PC-9 (cell line): ENCODE measurements at regions not wholly inside any gene's neighbourhood (a gene's known extent, or its start where the extent isn't known, plus 50 kb on each side); places are given as distances from the start of the nearest gene placed in this dataset.
"Not testable (repeated sequence)": the region's sequence is repeated elsewhere in the genome, so short reads cannot be mapped to it uniquely, and the experiment has no call there.

Source experiments
- CTCF ChIP-seq: fragments of 200-600 bp; sonication (generic); conservative IDR thresholded peaks from 2 replicates; pipeline ENCODE4 v1.6.1; 2017; ENCODE audit warnings: mixed run types, antibody characterized with exemption, mild to moderate bottlenecking, moderate library complexity
- EZH2 ChIP-seq: fragments of 200-600 bp; sonication (generic); IDR thresholded peaks from 2 replicates; pipeline ENCODE4 v1.8.0; 2017; ENCODE audit warnings: antibody characterized with exemption, low read depth

GRCh38 chr3:194056323-194056722 lies 79.6 kb upstream of the HES1 start:
- not testable (repeated sequence) for TF ChIP-seq EZH2, CTCF
